ENCODE measurements at regions not wholly inside any gene's neighbourhood (a gene's known extent, or its start where the extent isn't known, plus 50 kb on each side); places are given as distances from the start of the nearest gene placed in this dataset.

GRCh38 chr12:90243211-90243610 lies 534.6 kb upstream of the ATP2B1 start:
- intact Hi-C loops (cut with DNase I; ENCODE audit: low total_unique reads) = no loop called here
- Histone ChIP-seq H3K4me3 (no peak overlapping the region), H3K9me3 (no peaks in the 10 kb centered on the region), H3K27ac (no peak overlapping the region), H3K36me3 (no peaks in the 10 kb centered on the region), H3K27me3 (replicated peaks in 1 of 7) (no peaks in the 10 kb centered on the region), H3K4me1 (no peaks in the 10 kb centered on the region)
- TF ChIP-seq POLR2AphosphoS5 (IDR thresholded peaks at IDR 0.05) (no peak), CTCF (IDR thresholded peaks at IDR 0.05 in 8 of 11, conservative IDR thresholded peaks at IDR 0.05 in 3 of 11) (no peak), POLR2A (IDR thresholded peaks at IDR 0.05) (no peak)
- no peak for DNase-seq
- 64 to 89% (median 85%) methylated on average over 4 of the region's 4 CpGs for WGBS, 5 donors

GRCh38 chr12:90239732-90240260 lies 531.2 kb upstream of the ATP2B1 start:
- Histone ChIP-seq H3K27me3 (replicated peaks in 1 of 7) (peaks cover 0 to 7% (median 0%) of the 10 kb centered on the region in 7 donors), H3K36me3 (no peaks in the 10 kb centered on the region), H3K4me1 (no peaks in the 10 kb centered on the region), H3K9me3 (no peaks in the 10 kb centered on the region), H3K4me3 (no peak overlapping the region), H3K27ac (no peak overlapping the region)
- WGBS, 5 donors = 80 to 97% (median 94%) methylated on average over 1 of the region's 1 CpG
- TF ChIP-seq CTCF (IDR thresholded peaks at IDR 0.05 in 8 of 11, conservative IDR thresholded peaks at IDR 0.05 in 3 of 11) (no peak), POLR2A (IDR thresholded peaks at IDR 0.05) (no peak), POLR2AphosphoS5 (IDR thresholded peaks at IDR 0.05) (no peak)
- intact Hi-C loops (cut with DNase I; ENCODE audit: low total_unique reads) = no loop called here
- DNase-seq = no peak

GRCh38 chr12:90238663-90239271 lies 530.1 kb upstream of the ATP2B1 start:
- WGBS, 5 donors = 31 to 39% (median 33%) methylated on average over 2 of the region's 2 CpGs
- Histone ChIP-seq H3K27ac (no peak overlapping the region), H3K4me3 (no peak overlapping the region), H3K36me3 (no peaks in the 10 kb centered on the region), H3K4me1 (no peaks in the 10 kb centered on the region), H3K27me3 (replicated peaks in 1 of 7) (peaks cover 0 to 7% (median 0%) of the 10 kb centered on the region in 7 donors), H3K9me3 (no peaks in the 10 kb centered on the region)
- intact Hi-C loops (cut with DNase I; ENCODE audit: low total_unique reads) = no loop called here
- no peak for DNase-seq
- no peak for TF ChIP-seq POLR2A (IDR thresholded peaks at IDR 0.05)
- TF ChIP-seq CTCF (IDR thresholded peaks at IDR 0.05 in 8 of 11, conservative IDR thresholded peaks at IDR 0.05 in 3 of 11) = no peak
- no peak for TF ChIP-seq POLR2AphosphoS5 (IDR thresholded peaks at IDR 0.05)

GRCh38 chr12:90237841-90238240 lies 529.2 kb upstream of the ATP2B1 start:
- no peaks in the 10 kb centered on the region for H3K4me1 ChIP-seq
- DNase-seq = no peak
- peaks cover 0 to 7% (median 0%) of the 10 kb centered on the region in 7 donors for H3K27me3 ChIP-seq (replicated peaks in 1 of 7)
- no peak overlapping the region for H3K4me3 ChIP-seq
- no peak overlapping the region for H3K27ac ChIP-seq
- no peaks in the 10 kb centered on the region for H3K9me3 ChIP-seq
- intact Hi-C loops (cut with DNase I; ENCODE audit: low total_unique reads) = no loop called here
- TF ChIP-seq CTCF (IDR thresholded peaks at IDR 0.05 in 8 of 11, conservative IDR thresholded peaks at IDR 0.05 in 3 of 11) (no peak), POLR2A (IDR thresholded peaks at IDR 0.05) (no peak), POLR2AphosphoS5 (IDR thresholded peaks at IDR 0.05) (no peak)
- no peaks in the 10 kb centered on the region for H3K36me3 ChIP-seq
- 78 to 95% (median 91%) methylated on average over 3 of the region's 3 CpGs for WGBS, 5 donors

Measured in spleen (tissue), 11 donors.